WTC11 (cell line): ENCODE measurements at regions not wholly inside any gene's neighbourhood (a gene's known extent, or its start where the extent isn't known, plus 50 kb on each side); places are given as distances from the start of the nearest gene placed in this dataset.
A peak's percentile ranks its signal among the peaks of the same experiment; 100 is the strongest.

ENCODE experiments used
- ATAC-seq: fragments of 200-7000 bp; cut with Tn5 transposase; 2 replicates; pipeline ENCODE4 v1.10.0; 2021; ENCODE audit warnings: mild to moderate bottlenecking, moderate library complexity
- CTCF ChIA-PET: fragments of 300-600 bp; sonication (Branson Sonifier 250); formaldehyde crosslinking; loops from one replicate; lab custom pipeline; 2021; ENCODE audit warnings: antibody characterized with exemption; lab: Charles Lee
- POLR2A ChIA-PET: fragments of 350-600 bp; sonication (Branson Sonifier 250); formaldehyde crosslinking; loops from one replicate; lab custom pipeline; 2021; ENCODE audit warnings: antibody characterized with exemption; lab: Charles Lee
- DNase-seq: peaks from one replicate; pipeline ENCODE4 v3.0.0; 2021; ENCODE audit warnings: low spot score
- H3K27ac Mint-ChIP-seq: 2 replicates; pipeline ENCODE4 v1.8.0; 2021; ENCODE audit warnings: mixed read lengths
- H3K27me3 Mint-ChIP-seq: 2 replicates; pipeline ENCODE4 v1.8.0; 2021; ENCODE audit warnings: low read depth, mild to moderate bottlenecking, moderate library complexity, mixed read lengths
- H3K36me3 Mint-ChIP-seq: 2 replicates; pipeline ENCODE4 v1.8.0; 2021; ENCODE audit warnings: mixed read lengths
- H3K4me1 Mint-ChIP-seq: 2 replicates; pipeline ENCODE4 v1.8.0; 2022; ENCODE audit warnings: mixed read lengths
- H3K4me3 Mint-ChIP-seq: 2 replicates; pipeline ENCODE4 v1.8.0; 2021; ENCODE audit warnings: mild to moderate bottlenecking, moderate library complexity, mixed read lengths
- H3K9me3 Mint-ChIP-seq: 2 replicates; pipeline ENCODE4 v1.8.0; 2021; ENCODE audit warnings: mixed read lengths
- CREM ChIP-seq: sonication (generic); formaldehyde crosslinking; IDR thresholded peaks from 2 replicates; pipeline ENCODE4 v1.8.1; 2022; ENCODE audit warnings: mild to moderate bottlenecking, missing genetic modification reagents, moderate library complexity
- ESRRA ChIP-seq: sonication (generic); formaldehyde crosslinking; IDR thresholded peaks from 2 replicates; pipeline ENCODE4 v1.8.1; 2022; ENCODE audit warnings: mild to moderate bottlenecking, missing genetic modification reagents, borderline replicate concordance
- ETV6 ChIP-seq: sonication (generic); formaldehyde crosslinking; IDR thresholded peaks from 2 replicates; pipeline ENCODE4 v1.8.1; 2022; ENCODE audit warnings: mild to moderate bottlenecking, missing genetic modification reagents
- FOXJ3 ChIP-seq: sonication (generic); formaldehyde crosslinking; IDR thresholded peaks from 2 replicates; pipeline ENCODE4 v1.9.0; 2021; ENCODE audit warnings: missing genetic modification reagents, mild to moderate bottlenecking, borderline replicate concordance
- FOXP1 ChIP-seq: sonication (generic); formaldehyde crosslinking; IDR thresholded peaks from 2 replicates; pipeline ENCODE4 v1.8.0; 2022; ENCODE audit warnings: missing genetic modification reagents, mild to moderate bottlenecking, moderate library complexity, borderline replicate concordance
- GABPB1 ChIP-seq: sonication (generic); formaldehyde crosslinking; IDR thresholded peaks from 2 replicates; pipeline ENCODE4 v1.8.1; 2023; ENCODE audit warnings: mild to moderate bottlenecking, missing genetic modification reagents
- IRF2 ChIP-seq: sonication (generic); formaldehyde crosslinking; IDR thresholded peaks from 2 replicates; pipeline ENCODE4 v1.8.0; 2022; ENCODE audit warnings: low read depth, missing genetic modification reagents, borderline replicate concordance
- JUN ChIP-seq: sonication (generic); formaldehyde crosslinking; IDR thresholded peaks from 2 replicates; pipeline ENCODE4 v1.8.0; 2023; ENCODE audit warnings: mild to moderate bottlenecking, missing genetic modification reagents
- OVOL2 ChIP-seq: fragments of 250-450 bp; sonication (Bioruptor Pico); IDR thresholded peaks from 2 replicates; pipeline ENCODE4 v1.9.0; 2021; ENCODE audit warnings: mild to moderate bottlenecking, borderline replicate concordance
- TEAD1 ChIP-seq: sonication (generic); formaldehyde crosslinking; IDR thresholded peaks from 2 replicates; pipeline ENCODE4 v1.8.0; 2022; ENCODE audit warnings: mild to moderate bottlenecking, missing genetic modification reagents
- ZNF317 ChIP-seq: sonication (generic); formaldehyde crosslinking; IDR thresholded peaks from 2 replicates; pipeline ENCODE4 v1.8.1; 2023; ENCODE audit warnings: low read depth, mild to moderate bottlenecking, moderate library complexity, missing genetic modification reagents, borderline replicate concordance
- ZNF416 ChIP-seq: fragments of 250-450 bp; sonication (Bioruptor Pico); IDR thresholded peaks from 2 replicates; pipeline ENCODE4 v1.9.0; 2021; ENCODE audit warnings: mild to moderate bottlenecking, inconsistent platforms
- TF ChIP-seq, protein P1 (sequence below): fragments of 250-450 bp; sonication (Bioruptor Pico); IDR thresholded peaks from 2 replicates; pipeline ENCODE4 v1.9.0; 2021; ENCODE audit warnings: mild to moderate bottlenecking, borderline replicate concordance
- TF ChIP-seq, protein P2 (sequence below): sonication (generic); formaldehyde crosslinking; IDR thresholded peaks from 2 replicates; pipeline ENCODE4 v1.8.0; 2022; ENCODE audit warnings: mild to moderate bottlenecking, missing genetic modification reagents
- TF ChIP-seq, protein P3 (sequence below): sonication (generic); formaldehyde crosslinking; IDR thresholded peaks from 2 replicates; pipeline ENCODE4 v1.8.1; 2023; ENCODE audit warnings: mild to moderate bottlenecking, missing genetic modification reagents, moderate library complexity
- TF ChIP-seq, protein P4 (sequence below): sonication (generic); formaldehyde crosslinking; IDR thresholded peaks from 2 replicates; pipeline ENCODE4 v1.8.1; 2023; ENCODE audit warnings: mild to moderate bottlenecking, moderate library complexity, missing genetic modification reagents
- TF ChIP-seq, protein P5 (sequence below): sonication (generic); formaldehyde crosslinking; IDR thresholded peaks from 2 replicates; pipeline ENCODE4 v1.8.1; 2022; ENCODE audit warnings: low read depth, mild to moderate bottlenecking, moderate library complexity, missing genetic modification reagents, borderline replicate concordance
- TF ChIP-seq, protein P6 (sequence below): sonication (generic); formaldehyde crosslinking; conservative IDR thresholded peaks from 2 replicates; pipeline ENCODE4 v1.8.1; 2022; ENCODE audit warnings: mild to moderate bottlenecking, missing genetic modification reagents

DNA sequence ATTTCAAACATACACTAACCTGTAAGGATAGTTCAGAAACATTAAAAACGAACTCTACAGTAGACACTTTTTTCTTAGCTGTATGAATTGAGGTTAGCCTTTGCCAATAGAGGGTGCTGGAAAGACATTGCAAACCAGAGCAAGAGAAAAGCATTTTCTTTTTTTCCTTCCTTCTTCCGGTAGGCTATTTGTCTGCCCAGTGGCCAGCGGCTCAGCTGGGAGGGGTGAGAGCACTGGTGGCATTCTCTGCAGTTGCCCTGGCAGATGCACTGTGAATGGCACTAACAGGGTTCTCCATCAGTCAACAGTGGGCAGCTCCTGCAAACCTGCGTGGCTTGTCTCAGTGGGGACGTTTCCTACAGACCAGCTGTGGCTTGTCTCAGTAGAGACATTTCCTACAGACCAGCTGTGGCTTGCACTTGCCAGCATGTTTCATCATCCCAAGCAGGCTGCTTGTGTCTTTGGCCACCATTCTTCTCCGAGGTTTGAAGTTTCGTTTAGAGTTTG is 984.5 kb upstream of the CDH18 start:
- H3K36me3 Mint-ChIP-seq = no peaks in the 10 kb centered on the region
- CTCF ChIA-PET = interaction anchor here (1.3 to 1.4 kb wide), 2 partner anchors 419 to 428 kb away, joined by 3 to 8 read pairs; no protein-coding TSS in a partner anchor
- no peaks in the 10 kb centered on the region for H3K27me3 Mint-ChIP-seq
- H3K4me3 Mint-ChIP-seq = no peak overlapping the region
- ATAC-seq (peak; percentile 94), DNase-seq (peak; percentile 35)
- POLR2A ChIA-PET = no interaction called here
- H3K9me3 Mint-ChIP-seq = no peaks in the 10 kb centered on the region
- TF ChIP-seq FOXP1 = peak; percentile 25; the same call in 1 of the 2 replicates
- no peak for TF ChIP-seq ZNF416 (CRISPR knock-in tag)
- TF ChIP-seq, protein P1, sequence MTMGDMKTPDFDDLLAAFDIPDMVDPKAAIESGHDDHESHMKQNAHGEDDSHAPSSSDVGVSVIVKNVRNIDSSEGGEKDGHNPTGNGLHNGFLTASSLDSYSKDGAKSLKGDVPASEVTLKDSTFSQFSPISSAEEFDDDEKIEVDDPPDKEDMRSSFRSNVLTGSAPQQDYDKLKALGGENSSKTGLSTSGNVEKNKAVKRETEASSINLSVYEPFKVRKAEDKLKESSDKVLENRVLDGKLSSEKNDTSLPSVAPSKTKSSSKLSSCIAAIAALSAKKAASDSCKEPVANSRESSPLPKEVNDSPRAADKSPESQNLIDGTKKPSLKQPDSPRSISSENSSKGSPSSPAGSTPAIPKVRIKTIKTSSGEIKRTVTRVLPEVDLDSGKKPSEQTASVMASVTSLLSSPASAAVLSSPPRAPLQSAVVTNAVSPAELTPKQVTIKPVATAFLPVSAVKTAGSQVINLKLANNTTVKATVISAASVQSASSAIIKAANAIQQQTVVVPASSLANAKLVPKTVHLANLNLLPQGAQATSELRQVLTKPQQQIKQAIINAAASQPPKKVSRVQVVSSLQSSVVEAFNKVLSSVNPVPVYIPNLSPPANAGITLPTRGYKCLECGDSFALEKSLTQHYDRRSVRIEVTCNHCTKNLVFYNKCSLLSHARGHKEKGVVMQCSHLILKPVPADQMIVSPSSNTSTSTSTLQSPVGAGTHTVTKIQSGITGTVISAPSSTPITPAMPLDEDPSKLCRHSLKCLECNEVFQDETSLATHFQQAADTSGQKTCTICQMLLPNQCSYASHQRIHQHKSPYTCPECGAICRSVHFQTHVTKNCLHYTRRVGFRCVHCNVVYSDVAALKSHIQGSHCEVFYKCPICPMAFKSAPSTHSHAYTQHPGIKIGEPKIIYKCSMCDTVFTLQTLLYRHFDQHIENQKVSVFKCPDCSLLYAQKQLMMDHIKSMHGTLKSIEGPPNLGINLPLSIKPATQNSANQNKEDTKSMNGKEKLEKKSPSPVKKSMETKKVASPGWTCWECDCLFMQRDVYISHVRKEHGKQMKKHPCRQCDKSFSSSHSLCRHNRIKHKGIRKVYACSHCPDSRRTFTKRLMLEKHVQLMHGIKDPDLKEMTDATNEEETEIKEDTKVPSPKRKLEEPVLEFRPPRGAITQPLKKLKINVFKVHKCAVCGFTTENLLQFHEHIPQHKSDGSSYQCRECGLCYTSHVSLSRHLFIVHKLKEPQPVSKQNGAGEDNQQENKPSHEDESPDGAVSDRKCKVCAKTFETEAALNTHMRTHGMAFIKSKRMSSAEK = peak; percentile 89; the same call in 1 of the 2 replicates
- TF ChIP-seq, protein P2, sequence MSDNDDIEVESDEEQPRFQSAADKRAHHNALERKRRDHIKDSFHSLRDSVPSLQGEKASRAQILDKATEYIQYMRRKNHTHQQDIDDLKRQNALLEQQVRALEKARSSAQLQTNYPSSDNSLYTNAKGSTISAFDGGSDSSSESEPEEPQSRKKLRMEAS (CRISPR knock-in tag) = peak; percentile 78
- peak overlapping the region; percentile 76 for H3K27ac Mint-ChIP-seq
- H3K4me1 Mint-ChIP-seq = peaks cover 33% of the 10 kb centered on the region

DNA sequence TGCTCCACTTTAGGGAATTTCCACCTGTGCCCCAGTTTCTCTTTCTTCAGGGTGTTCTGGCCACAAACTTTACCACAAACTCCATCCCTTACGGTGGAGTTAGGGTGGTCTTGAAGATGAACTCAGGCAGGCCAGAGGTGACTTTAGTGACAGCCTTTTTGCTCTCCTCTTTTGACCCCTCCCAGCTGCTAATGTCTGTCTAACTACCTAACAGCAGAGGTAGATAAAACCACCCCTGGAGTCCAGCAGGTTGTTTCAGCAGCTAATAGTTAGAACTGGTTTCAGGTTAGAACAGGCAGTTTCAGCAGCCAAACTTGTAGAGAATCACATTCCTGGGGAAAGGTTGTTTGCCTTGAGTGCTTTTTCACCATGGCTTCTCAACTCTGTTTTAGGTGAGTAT is 971.3 kb upstream of the CDH18 start:
- Mint-ChIP-seq H3K9me3 (peaks cover 10% of the 10 kb centered on the region), H3K27ac (no peak overlapping the region), H3K27me3 (no peaks in the 10 kb centered on the region), H3K4me1 (no peaks in the 10 kb centered on the region), H3K36me3 (no peaks in the 10 kb centered on the region), H3K4me3 (no peak overlapping the region)
- ChIA-PET POLR2A (no interaction called here), CTCF (no interaction called here)
- ATAC-seq (no peak), DNase-seq (no peak)
- TF ChIP-seq FOXJ3 (CRISPR knock-in tag) (no peak), ZNF416 (CRISPR knock-in tag) (no peak), TEAD1 (CRISPR knock-in tag) (no peak), ZNF317 (CRISPR knock-in tag) (no peak), JUN (no peak), FOXP1 (no peak)
- TF ChIP-seq, protein P3, sequence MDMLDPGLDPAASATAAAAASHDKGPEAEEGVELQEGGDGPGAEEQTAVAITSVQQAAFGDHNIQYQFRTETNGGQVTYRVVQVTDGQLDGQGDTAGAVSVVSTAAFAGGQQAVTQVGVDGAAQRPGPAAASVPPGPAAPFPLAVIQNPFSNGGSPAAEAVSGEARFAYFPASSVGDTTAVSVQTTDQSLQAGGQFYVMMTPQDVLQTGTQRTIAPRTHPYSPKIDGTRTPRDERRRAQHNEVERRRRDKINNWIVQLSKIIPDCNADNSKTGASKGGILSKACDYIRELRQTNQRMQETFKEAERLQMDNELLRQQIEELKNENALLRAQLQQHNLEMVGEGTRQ = no peak
- TF ChIP-seq, protein P4, sequence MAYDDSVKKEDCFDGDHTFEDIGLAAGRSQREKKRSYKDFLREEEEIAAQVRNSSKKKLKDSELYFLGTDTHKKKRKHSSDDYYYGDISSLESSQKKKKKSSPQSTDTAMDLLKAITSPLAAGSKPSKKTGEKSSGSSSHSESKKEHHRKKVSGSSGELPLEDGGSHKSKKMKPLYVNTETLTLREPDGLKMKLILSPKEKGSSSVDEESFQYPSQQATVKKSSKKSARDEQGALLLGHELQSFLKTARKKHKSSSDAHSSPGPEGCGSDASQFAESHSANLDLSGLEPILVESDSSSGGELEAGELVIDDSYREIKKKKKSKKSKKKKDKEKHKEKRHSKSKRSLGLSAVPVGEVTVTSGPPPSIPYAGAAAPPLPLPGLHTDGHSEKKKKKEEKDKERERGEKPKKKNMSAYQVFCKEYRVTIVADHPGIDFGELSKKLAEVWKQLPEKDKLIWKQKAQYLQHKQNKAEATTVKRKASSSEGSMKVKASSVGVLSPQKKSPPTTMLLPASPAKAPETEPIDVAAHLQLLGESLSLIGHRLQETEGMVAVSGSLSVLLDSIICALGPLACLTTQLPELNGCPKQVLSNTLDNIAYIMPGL (CRISPR knock-in tag) = no peak

DNA sequence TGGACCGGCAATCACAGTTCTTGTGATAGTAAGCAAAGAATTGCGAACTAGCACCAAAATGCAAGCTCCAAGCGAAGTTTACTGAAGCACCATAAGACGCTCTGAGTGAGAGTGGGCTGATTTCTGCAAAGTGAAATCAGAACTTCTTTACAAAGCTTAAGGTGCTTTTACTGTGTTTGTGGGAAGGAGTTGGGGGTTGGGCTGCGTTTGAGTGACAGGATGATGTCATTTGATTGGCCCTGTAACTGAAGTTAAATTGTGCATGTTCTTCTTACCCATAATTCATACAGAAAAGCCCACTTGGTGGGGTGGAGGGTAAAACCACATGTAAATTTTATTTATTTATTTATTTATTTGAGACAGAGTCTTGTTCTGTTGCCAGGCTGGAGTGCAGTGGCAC is 970.6 kb upstream of the CDH18 start:
- Mint-ChIP-seq H3K36me3 (no peaks in the 10 kb centered on the region), H3K4me3 (no peak overlapping the region), H3K27ac (no peak overlapping the region), H3K27me3 (no peaks in the 10 kb centered on the region), H3K9me3 (peaks cover 11% of the 10 kb centered on the region), H3K4me1 (no peaks in the 10 kb centered on the region)
- TF ChIP-seq ETV6 (CRISPR knock-in tag) (no peak), OVOL2 (CRISPR knock-in tag) (no peak), ESRRA (CRISPR knock-in tag) (no peak), GABPB1 (CRISPR knock-in tag) (no peak), CREM (CRISPR knock-in tag) (no peak), IRF2 (CRISPR knock-in tag) (no peak)
- TF ChIP-seq, protein P5, sequence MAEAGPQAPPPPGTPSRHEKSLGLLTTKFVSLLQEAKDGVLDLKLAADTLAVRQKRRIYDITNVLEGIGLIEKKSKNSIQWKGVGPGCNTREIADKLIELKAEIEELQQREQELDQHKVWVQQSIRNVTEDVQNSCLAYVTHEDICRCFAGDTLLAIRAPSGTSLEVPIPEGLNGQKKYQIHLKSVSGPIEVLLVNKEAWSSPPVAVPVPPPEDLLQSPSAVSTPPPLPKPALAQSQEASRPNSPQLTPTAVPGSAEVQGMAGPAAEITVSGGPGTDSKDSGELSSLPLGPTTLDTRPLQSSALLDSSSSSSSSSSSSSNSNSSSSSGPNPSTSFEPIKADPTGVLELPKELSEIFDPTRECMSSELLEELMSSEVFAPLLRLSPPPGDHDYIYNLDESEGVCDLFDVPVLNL (CRISPR knock-in tag) = no peak
- TF ChIP-seq, protein P6, sequence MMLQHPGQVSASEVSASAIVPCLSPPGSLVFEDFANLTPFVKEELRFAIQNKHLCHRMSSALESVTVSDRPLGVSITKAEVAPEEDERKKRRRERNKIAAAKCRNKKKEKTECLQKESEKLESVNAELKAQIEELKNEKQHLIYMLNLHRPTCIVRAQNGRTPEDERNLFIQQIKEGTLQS (CRISPR knock-in tag) = no peak
- CTCF ChIA-PET = no interaction called here
- DNase-seq = no peak
- POLR2A ChIA-PET = no interaction called here
- no peak for ATAC-seq
